Mesothelial cell of epicardium (in vitro differentiated cells): ENCODE measurements at regions not wholly inside any gene's neighbourhood (a gene's known extent, or its start where the extent isn't known, plus 50 kb on each side); places are given as distances from the start of the nearest gene placed in this dataset.

Source experiments
- DNase-seq, 2 experiments: peaks; one replicate each; pipeline ENCODE4 v3.0.0; 2021; ENCODE audit warnings: low spot score in 2 of 2; ENCODE audit not compliant: unreplicated experiment in 2 of 2
- H3K27ac Mint-ChIP-seq: 2 replicates; pipeline ENCODE4 v1.8.0; 2021; ENCODE audit warnings: mixed read lengths
- H3K27me3 Mint-ChIP-seq: 2 replicates; pipeline ENCODE4 v1.8.0; 2021; ENCODE audit warnings: low read depth, mixed read lengths
- H3K36me3 Mint-ChIP-seq: 2 replicates; pipeline ENCODE4 v1.8.0; 2021; ENCODE audit warnings: mixed read lengths
- H3K4me1 Mint-ChIP-seq: 2 replicates; pipeline ENCODE4 v1.8.0; 2021; ENCODE audit warnings: mixed read lengths
- H3K4me3 Mint-ChIP-seq: 2 replicates; pipeline ENCODE4 v1.8.0; 2021; ENCODE audit warnings: mild to moderate bottlenecking, moderate library complexity, mixed read lengths
- H3K9me3 Mint-ChIP-seq: 2 replicates; pipeline ENCODE4 v1.8.0; 2021; ENCODE audit warnings: mixed read lengths
- CTCF ChIP-seq: fragments of 200-600 bp; sonication (generic); IDR thresholded peaks from one replicate; pipeline ENCODE4 v1.5.0; 2021; ENCODE audit warnings: antibody characterized with exemption; ENCODE audit not compliant: unreplicated experiment

GRCh38 chr9:26171691-26172090 is 493.4 kb upstream of the TUSC1 start:
- no peak for DNase-seq
- no peak overlapping the region for H3K4me3 Mint-ChIP-seq
- no peak overlapping the region for H3K27ac Mint-ChIP-seq
- H3K9me3 Mint-ChIP-seq: no peaks in the 10 kb centered on the region
- no peaks in the 10 kb centered on the region for H3K27me3 Mint-ChIP-seq
- peaks cover 3% of the 10 kb centered on the region for H3K4me1 Mint-ChIP-seq
- no peaks in the 10 kb centered on the region for H3K36me3 Mint-ChIP-seq
- no peak for TF ChIP-seq CTCF

GRCh38 chr9:26170190-26170589 is 491.9 kb upstream of the TUSC1 start:
- DNase-seq: no peak
- peaks cover 3% of the 10 kb centered on the region for H3K4me1 Mint-ChIP-seq
- TF ChIP-seq CTCF: no peak
- H3K27ac Mint-ChIP-seq: no peak overlapping the region
- no peaks in the 10 kb centered on the region for H3K27me3 Mint-ChIP-seq
- H3K9me3 Mint-ChIP-seq: no peaks in the 10 kb centered on the region
- no peaks in the 10 kb centered on the region for H3K36me3 Mint-ChIP-seq
- no peak overlapping the region for H3K4me3 Mint-ChIP-seq

GRCh38 chr9:26169708-26170107 is 491.5 kb upstream of the TUSC1 start:
- Mint-ChIP-seq H3K4me3 (no peak overlapping the region), H3K27me3 (no peaks in the 10 kb centered on the region), H3K36me3 (no peaks in the 10 kb centered on the region), H3K4me1 (peaks cover 3% of the 10 kb centered on the region), H3K9me3 (no peaks in the 10 kb centered on the region), H3K27ac (no peak overlapping the region)
- no peak for DNase-seq
- TF ChIP-seq CTCF: no peak

GRCh38 chr9:26166537-26166936 is 488.3 kb upstream of the TUSC1 start:
- Mint-ChIP-seq H3K4me1 (peaks cover 3% of the 10 kb centered on the region), H3K36me3 (no peaks in the 10 kb centered on the region)
- no peak for TF ChIP-seq CTCF

GRCh38 chr9:26165426-26165825 is 487.2 kb upstream of the TUSC1 start:
- no peak for TF ChIP-seq CTCF

More at GRCh38 chr9:26166537-26166936, 488.3 kb upstream of the TUSC1 start:
- no peak overlapping the region for H3K27ac Mint-ChIP-seq
- no peaks in the 10 kb centered on the region for H3K27me3 Mint-ChIP-seq
- no peaks in the 10 kb centered on the region for H3K9me3 Mint-ChIP-seq
- no peak overlapping the region for H3K4me3 Mint-ChIP-seq
- DNase-seq: no peak

GRCh38 chr9:26163931-26164330 is 485.7 kb upstream of the TUSC1 start:
- H3K27me3 Mint-ChIP-seq: no peaks in the 10 kb centered on the region
- no peaks in the 10 kb centered on the region for H3K36me3 Mint-ChIP-seq
- H3K4me3 Mint-ChIP-seq: no peak overlapping the region
- no peaks in the 10 kb centered on the region for H3K9me3 Mint-ChIP-seq
- TF ChIP-seq CTCF: no peak
- H3K27ac Mint-ChIP-seq: no peak overlapping the region
- H3K4me1 Mint-ChIP-seq: no peaks in the 10 kb centered on the region
- DNase-seq: no peak

More at GRCh38 chr9:26165426-26165825, 487.2 kb upstream of the TUSC1 start:
- Mint-ChIP-seq H3K4me1 (peaks cover 3% of the 10 kb centered on the region), H3K27me3 (no peaks in the 10 kb centered on the region), H3K9me3 (no peaks in the 10 kb centered on the region), H3K27ac (no peak overlapping the region), H3K36me3 (no peaks in the 10 kb centered on the region), H3K4me3 (no peak overlapping the region)
- DNase-seq: no peak
